NB4 (cell line): ENCODE measurements at regions not wholly inside any gene's neighbourhood (a gene's known extent, or its start where the extent isn't known, plus 50 kb on each side); places are given as distances from the start of the nearest gene placed in this dataset.

Source experiments
- CTCF ChIP-seq: IDR thresholded peaks from one replicate; pipeline ENCODE4 v1.5.1; 2012; ENCODE audit warnings: low read depth, low read length
- MAX ChIP-seq: IDR thresholded peaks from 2 replicates; pipeline ENCODE4 v1.6.1; 2011; ENCODE audit warnings: low read depth, low read length
- MYC ChIP-seq: IDR thresholded peaks from 2 replicates; pipeline ENCODE4 v1.6.1; 2011; ENCODE audit warnings: low read depth, low read length
- POLR2A ChIP-seq: IDR thresholded peaks from 2 replicates; pipeline ENCODE4 v1.6.1; 2011; ENCODE audit warnings: mild to moderate bottlenecking; ENCODE audit not compliant: insufficient read length; ENCODE audit errors: extremely low read depth

- TF ChIP-seq CTCF (no peak), MAX (no peak), MYC (no peak), POLR2A (no peak)
These were observed 130.8 kb downstream of the FOXL1 start for GRCh38 chr16:86709103-86709502.
